Liver (tissue), 2 donors: ENCODE measurements at regions not wholly inside any gene's neighbourhood (a gene's known extent, or its start where the extent isn't known, plus 50 kb on each side); places are given as distances from the start of the nearest gene placed in this dataset.

Source experiments
- JUND ChIP-seq, 2 donors: IDR thresholded peaks; 2 replicates each; pipeline ENCODE4 v1.6.1; 2016; ENCODE audit warnings: antibody characterized with exemption in 2 of 2
- TF ChIP-seq, protein P1 (sequence below): IDR thresholded peaks from 2 replicates; pipeline ENCODE4 v1.6.1; 2016; ENCODE audit warnings: antibody characterized with exemption
- donor health status: healthy.

DNA sequence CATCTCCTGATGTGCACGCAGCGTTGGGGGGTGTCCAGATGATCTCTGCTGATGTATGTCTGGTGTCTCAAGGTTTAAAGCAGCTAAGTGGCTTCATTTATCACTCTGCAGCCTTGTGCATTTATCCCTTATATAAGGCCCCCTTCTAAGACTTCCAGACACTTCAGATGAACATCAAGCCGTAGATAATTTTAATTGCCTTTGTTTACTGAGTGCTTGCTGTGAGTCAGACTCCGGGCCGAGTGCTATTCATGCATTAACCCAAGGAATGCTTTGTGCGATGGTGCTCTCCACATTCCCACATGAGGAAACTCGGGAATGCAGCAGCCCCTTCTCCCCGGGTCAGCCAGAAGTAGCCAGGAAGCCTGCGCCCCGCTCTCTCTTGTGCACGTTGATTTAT lies 328.6 kb upstream of the COBL start:
- no peak for TF ChIP-seq JUND (IDR thresholded peaks at IDR 0.05)
- TF ChIP-seq, protein P1, sequence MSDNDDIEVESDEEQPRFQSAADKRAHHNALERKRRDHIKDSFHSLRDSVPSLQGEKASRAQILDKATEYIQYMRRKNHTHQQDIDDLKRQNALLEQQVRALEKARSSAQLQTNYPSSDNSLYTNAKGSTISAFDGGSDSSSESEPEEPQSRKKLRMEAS: no peak
